Naive thymus-derived CD4-positive, alpha-beta T cell (primary cell): ENCODE measurements at regions not wholly inside any gene's neighbourhood (a gene's known extent, or its start where the extent isn't known, plus 50 kb on each side); places are given as distances from the start of the nearest gene placed in this dataset.

Source experiments
- ATAC-seq: fragments of 150-1000 bp; cut with Tn5 transposase; 2 replicates; pipeline ENCODE4 v1.10.0; 2021; ENCODE audit warnings: mild to moderate bottlenecking, moderate library complexity
- CTCF ChIA-PET: fragments of 350-600 bp; sonication (Branson Sonifier 250); formaldehyde crosslinking; loops from one replicate; lab custom pipeline; 2021; ENCODE audit warnings: antibody characterized with exemption; lab: Charles Lee
- POLR2A ChIA-PET: fragments of 350-600 bp; sonication (Branson Sonifier 250); formaldehyde crosslinking; loops from one replicate; lab custom pipeline; 2021; ENCODE audit warnings: antibody characterized with exemption, inconsistent platforms; lab: Charles Lee
- DNase-seq, 9 donors: peaks; one replicate each; pipeline versions ENCODE4 v3.0.0 to v3.0.0-alpha.2; 2020 to 2022; ENCODE audit warnings: mixed read lengths in 1 of 9
- H3K27ac ChIP-seq: one replicate; pipeline ENCODE4 v1.7.0; 2013; ENCODE audit warnings: mild to moderate bottlenecking, low read depth, low read length, moderate library complexity
- H3K27me3 ChIP-seq, 2 donors: one replicate each; pipeline ENCODE4 v1.7.0; 2013; ENCODE audit warnings: low read length in 2 of 2, mild to moderate bottlenecking in 2 of 2, moderate library complexity in 2 of 2; ENCODE audit not compliant: control insufficient read depth in 2 of 2, insufficient read depth in 2 of 2
- H3K36me3 ChIP-seq, 3 experiments: 1 replicate in 2 of 3; 2 replicates in 1 of 3; pipeline ENCODE4 v1.7.0; 2013; ENCODE audit warnings: low read length in 3 of 3, mild to moderate bottlenecking in 3 of 3, moderate library complexity in 1 of 3; ENCODE audit not compliant: insufficient read depth in 3 of 3, control insufficient read depth in 2 of 3
- H3K4me1 ChIP-seq, 2 donors: one replicate each; pipeline ENCODE4 v1.7.0; 2013; ENCODE audit warnings: low read length in 2 of 2, mild to moderate bottlenecking in 2 of 2, moderate library complexity in 1 of 2; ENCODE audit not compliant: control insufficient read depth in 2 of 2, insufficient read depth in 2 of 2
- H3K4me3 ChIP-seq: 2 replicates; pipeline ENCODE4 v1.7.0; 2013; ENCODE audit warnings: mild to moderate bottlenecking, low read length
- H3K9me3 ChIP-seq, 3 experiments: 1 replicate in 2 of 3; 2 replicates in 1 of 3; pipeline ENCODE4 v1.7.0; 2013; ENCODE audit warnings: low read length in 3 of 3; ENCODE audit not compliant: control insufficient read depth in 2 of 3
- H3K27ac Mint-ChIP-seq, 9 donors: one replicate each; pipeline ENCODE4 v1.8.0; 2020 to 2022; ENCODE audit warnings: mixed read lengths in 9 of 9, mild to moderate bottlenecking in 8 of 9, moderate library complexity in 5 of 9, inconsistent platforms in 2 of 9
- H3K27me3 Mint-ChIP-seq, 5 donors: one replicate each; pipeline ENCODE4 v1.8.0; 2021 to 2022; ENCODE audit warnings: mixed read lengths in 5 of 5, mild to moderate bottlenecking in 1 of 5
- H3K36me3 Mint-ChIP-seq, 5 donors: one replicate each; pipeline ENCODE4 v1.8.0; 2020 to 2022; ENCODE audit warnings: mixed read lengths in 5 of 5, mild to moderate bottlenecking in 3 of 5, inconsistent platforms in 1 of 5
- H3K4me1 Mint-ChIP-seq, 7 donors: one replicate each; pipeline ENCODE4 v1.8.0; 2020 to 2022; ENCODE audit warnings: mixed read lengths in 7 of 7, mild to moderate bottlenecking in 3 of 7, inconsistent platforms in 1 of 7
- H3K4me3 Mint-ChIP-seq, 10 donors: one replicate each; pipeline ENCODE4 v1.8.0; 2020 to 2022; ENCODE audit warnings: mild to moderate bottlenecking in 10 of 10, mixed read lengths in 10 of 10, moderate library complexity in 6 of 10, inconsistent platforms in 2 of 10
- H3K9me3 Mint-ChIP-seq, 11 donors: one replicate each; pipeline ENCODE4 v1.8.0; 2020 to 2022; ENCODE audit warnings: mixed read lengths in 11 of 11, mild to moderate bottlenecking in 4 of 11, inconsistent platforms in 1 of 11, moderate library complexity in 1 of 11
- intact Hi-C, 2 donors: fragments of 100-400 bp; cut with micrococcal nuclease; formaldehyde crosslinking; loops; one replicate each; pipeline ENCODE4 v1.15.1; 2023

DNA sequence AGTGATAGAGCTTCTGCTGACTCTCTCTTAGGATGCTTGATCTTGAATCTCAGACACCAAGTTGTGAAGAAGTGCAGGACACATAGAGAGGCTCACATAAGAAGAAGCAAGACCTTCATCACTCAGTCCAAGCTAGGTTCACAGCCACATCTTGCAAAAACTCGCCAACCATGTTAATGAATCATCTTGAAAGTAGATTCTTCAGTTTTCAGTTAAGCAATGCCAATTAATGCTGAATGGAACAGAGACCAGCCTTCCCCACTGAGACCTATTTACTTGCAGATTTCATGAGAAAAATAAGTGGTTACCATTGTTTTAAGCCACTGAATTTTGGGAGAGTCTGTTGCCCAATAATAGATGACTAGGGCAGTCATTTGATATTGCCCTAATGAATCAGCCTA lies 217.7 kb upstream of the EDIL3 start:
- Histone ChIP-seq H3K4me1 (no peaks in the 10 kb centered on the region), H3K36me3 (no peaks in the 10 kb centered on the region), H3K9me3 (no peaks in the 10 kb centered on the region), H3K4me3 (no peak overlapping the region), H3K27ac (no peak overlapping the region), H3K27me3 (no peaks in the 10 kb centered on the region)
- H3K27me3 Mint-ChIP-seq: no peaks in the 10 kb centered on the region
- peaks cover 0 to 14% (median 0%) of the 10 kb centered on the region in 11 donors for H3K9me3 Mint-ChIP-seq
- POLR2A ChIA-PET: interaction anchor here (0.6 kb wide), 1 partner anchor 12 kb away, joined by 3 read pairs; no protein-coding TSS in a partner anchor
- no peaks in the 10 kb centered on the region for H3K4me1 Mint-ChIP-seq
- no peak overlapping the region for H3K27ac Mint-ChIP-seq
- CTCF ChIA-PET: no interaction called here
- H3K36me3 Mint-ChIP-seq: no peaks in the 10 kb centered on the region
- no peak overlapping the region for H3K4me3 Mint-ChIP-seq
- ATAC-seq: no peak
- intact Hi-C loops: no loop called here
- DNase-seq: no peak

DNA sequence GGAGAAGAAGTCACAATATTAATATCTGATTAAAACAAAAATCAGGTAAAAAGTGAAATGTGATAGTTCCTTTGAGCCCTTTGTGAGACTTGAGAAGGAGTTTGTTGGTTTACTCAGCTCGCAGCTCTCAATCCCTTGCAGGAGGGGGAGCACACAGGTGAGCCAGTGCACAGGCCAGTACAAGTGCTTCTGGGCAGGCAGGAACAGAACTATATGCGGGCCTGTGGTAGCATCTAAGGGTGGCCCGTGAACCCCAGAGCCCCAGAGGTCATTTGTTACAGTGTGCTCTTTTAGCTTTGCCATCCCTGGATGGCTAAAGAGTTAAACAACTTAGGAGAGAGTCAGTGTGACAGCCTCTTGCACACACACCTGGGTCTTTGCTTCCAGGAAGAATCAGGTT lies 215.3 kb upstream of the EDIL3 start:
- H3K27ac ChIP-seq: no peak overlapping the region
- no peaks in the 10 kb centered on the region for H3K4me1 ChIP-seq
- H3K36me3 ChIP-seq: no peaks in the 10 kb centered on the region
- DNase-seq: no peak
- no peak for ATAC-seq
- Mint-ChIP-seq H3K4me1 (no peaks in the 10 kb centered on the region), H3K36me3 (no peaks in the 10 kb centered on the region), H3K27ac (no peak overlapping the region), H3K4me3 (no peak overlapping the region), H3K9me3 (peaks cover 0 to 14% (median 0%) of the 10 kb centered on the region in 11 donors), H3K27me3 (no peaks in the 10 kb centered on the region)
- ChIA-PET POLR2A (no interaction called here), CTCF (no interaction called here)
- no peaks in the 10 kb centered on the region for H3K27me3 ChIP-seq
- intact Hi-C loops: no loop called here
- H3K4me3 ChIP-seq: no peak overlapping the region
- no peaks in the 10 kb centered on the region for H3K9me3 ChIP-seq

DNA sequence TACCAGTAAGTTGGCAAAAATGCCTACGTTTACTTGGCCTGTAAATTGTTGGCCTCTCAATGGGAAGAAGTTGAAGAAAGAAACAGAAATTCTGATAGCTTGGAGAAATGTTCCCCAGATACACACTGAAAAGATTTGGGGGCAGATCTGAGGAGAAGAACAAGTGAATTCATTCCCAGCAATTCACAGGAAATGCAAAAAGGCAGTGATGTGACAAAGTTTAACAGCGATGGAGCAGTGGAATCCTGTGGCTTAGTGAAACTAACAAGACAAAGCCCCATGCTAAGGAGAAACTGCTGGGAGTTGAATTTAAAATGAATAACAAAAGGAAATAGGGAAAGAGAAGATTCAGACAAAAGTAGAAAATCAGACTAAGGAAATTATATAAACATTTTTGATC lies 213.2 kb upstream of the EDIL3 start:
- no peaks in the 10 kb centered on the region for H3K9me3 ChIP-seq
- no peaks in the 10 kb centered on the region for H3K36me3 ChIP-seq
- Mint-ChIP-seq H3K27ac (no peak overlapping the region), H3K27me3 (no peaks in the 10 kb centered on the region), H3K4me3 (no peak overlapping the region), H3K4me1 (no peaks in the 10 kb centered on the region), H3K9me3 (peaks cover 0 to 9% (median 0%) of the 10 kb centered on the region in 11 donors), H3K36me3 (no peaks in the 10 kb centered on the region)
- H3K27ac ChIP-seq: no peak overlapping the region
- intact Hi-C loops: no loop called here
- no peaks in the 10 kb centered on the region for H3K27me3 ChIP-seq
- DNase-seq (no peak), ATAC-seq (no peak)
- CTCF ChIA-PET: no interaction called here
- no peaks in the 10 kb centered on the region for H3K4me1 ChIP-seq
- no peak overlapping the region for H3K4me3 ChIP-seq
- POLR2A ChIA-PET: no interaction called here

DNA sequence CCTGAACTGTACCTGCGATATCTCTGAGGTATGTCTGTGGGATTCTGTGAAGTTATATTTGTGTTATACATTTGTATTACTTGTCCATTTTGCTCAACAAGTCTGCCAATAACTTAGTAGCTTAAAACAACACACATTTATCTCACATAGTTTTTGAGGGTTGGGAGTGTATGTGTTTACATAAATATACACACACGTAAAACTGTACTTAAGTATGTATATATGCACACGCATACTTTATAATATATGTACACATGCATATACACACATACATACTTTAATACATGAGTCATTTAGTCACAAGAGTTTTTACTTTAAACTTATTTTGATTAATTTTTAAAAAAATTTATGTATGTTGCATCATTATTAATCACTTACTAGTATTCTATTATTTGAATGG lies 205.9 kb upstream of the EDIL3 start:
- Mint-ChIP-seq H3K27ac (no peak overlapping the region), H3K27me3 (no peaks in the 10 kb centered on the region), H3K4me1 (no peaks in the 10 kb centered on the region), H3K36me3 (no peaks in the 10 kb centered on the region), H3K9me3 (peaks cover 0 to 3% (median 0%) of the 10 kb centered on the region in 11 donors), H3K4me3 (no peak overlapping the region)
- DNase-seq: no peak
- Histone ChIP-seq H3K9me3 (no peaks in the 10 kb centered on the region), H3K4me3 (no peak overlapping the region), H3K27me3 (no peaks in the 10 kb centered on the region), H3K4me1 (no peaks in the 10 kb centered on the region), H3K27ac (no peak overlapping the region), H3K36me3 (no peaks in the 10 kb centered on the region)
- ChIA-PET CTCF (no interaction called here), POLR2A (no interaction called here)
- no peak for ATAC-seq
- intact Hi-C loops: no loop called here

DNA sequence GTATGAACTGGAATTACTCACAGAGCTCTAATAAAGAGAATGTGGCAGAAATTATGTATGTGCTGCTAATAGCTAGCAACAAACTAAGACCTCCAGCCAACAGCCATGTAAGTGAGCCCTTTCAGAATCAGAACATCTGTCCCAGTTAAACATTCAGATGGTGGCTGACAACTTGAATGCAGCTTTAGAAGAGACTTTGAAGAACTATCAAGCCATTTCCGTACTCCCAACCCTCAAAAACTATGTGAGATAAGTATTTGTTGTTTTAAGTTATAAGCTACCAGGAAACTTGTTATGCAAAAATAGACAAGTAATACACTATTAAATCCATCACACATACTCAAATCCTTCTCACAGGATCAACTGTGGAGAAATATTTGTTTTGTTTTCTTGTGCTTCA lies 205.2 kb upstream of the EDIL3 start:
- POLR2A ChIA-PET: no interaction called here
- no peaks in the 10 kb centered on the region for H3K9me3 ChIP-seq
- no peak overlapping the region for H3K4me3 ChIP-seq
- ATAC-seq: no peak
- no peaks in the 10 kb centered on the region for H3K27me3 ChIP-seq
- H3K4me1 ChIP-seq: no peaks in the 10 kb centered on the region
- Mint-ChIP-seq H3K9me3 (peaks cover 0 to 3% (median 0%) of the 10 kb centered on the region in 11 donors), H3K27ac (no peak overlapping the region), H3K36me3 (no peaks in the 10 kb centered on the region), H3K4me1 (no peaks in the 10 kb centered on the region), H3K4me3 (no peak overlapping the region), H3K27me3 (no peaks in the 10 kb centered on the region)
- H3K36me3 ChIP-seq: no peaks in the 10 kb centered on the region
- intact Hi-C loops: no loop called here
- CTCF ChIA-PET: no interaction called here
- no peak for DNase-seq
- no peak overlapping the region for H3K27ac ChIP-seq

DNA sequence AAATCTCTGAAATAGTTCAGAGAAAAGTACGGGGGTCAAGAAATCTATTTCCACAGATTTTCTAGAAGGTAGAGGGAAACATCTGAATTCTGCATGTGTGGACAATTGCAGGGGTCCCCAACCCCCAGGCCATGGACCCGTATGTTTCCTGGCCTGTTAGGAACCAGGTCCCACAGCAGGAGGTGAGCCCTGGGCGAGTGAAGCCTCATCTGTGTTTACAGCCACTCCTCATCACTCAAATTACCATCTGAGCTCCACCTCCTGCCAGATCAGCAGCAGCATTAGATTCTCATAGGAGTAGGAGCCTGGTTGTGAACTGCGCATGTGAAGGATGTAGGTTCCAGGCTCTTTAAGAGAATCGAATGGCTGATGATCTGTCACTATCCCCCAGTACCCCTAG lies 200.5 kb upstream of the EDIL3 start:
- Mint-ChIP-seq H3K4me1 (no peaks in the 10 kb centered on the region), H3K36me3 (no peaks in the 10 kb centered on the region), H3K27me3 (no peaks in the 10 kb centered on the region), H3K27ac (no peak overlapping the region), H3K9me3 (peaks cover 0 to 3% (median 0%) of the 10 kb centered on the region in 11 donors), H3K4me3 (no peak overlapping the region)
- Histone ChIP-seq H3K4me1 (no peaks in the 10 kb centered on the region), H3K36me3 (no peaks in the 10 kb centered on the region), H3K27me3 (no peaks in the 10 kb centered on the region), H3K27ac (no peak overlapping the region), H3K9me3 (no peaks in the 10 kb centered on the region), H3K4me3 (no peak overlapping the region)
- POLR2A ChIA-PET: no interaction called here
- no peak for DNase-seq
- CTCF ChIA-PET: no interaction called here
- no peak for ATAC-seq
- intact Hi-C loops: no loop called here

DNA sequence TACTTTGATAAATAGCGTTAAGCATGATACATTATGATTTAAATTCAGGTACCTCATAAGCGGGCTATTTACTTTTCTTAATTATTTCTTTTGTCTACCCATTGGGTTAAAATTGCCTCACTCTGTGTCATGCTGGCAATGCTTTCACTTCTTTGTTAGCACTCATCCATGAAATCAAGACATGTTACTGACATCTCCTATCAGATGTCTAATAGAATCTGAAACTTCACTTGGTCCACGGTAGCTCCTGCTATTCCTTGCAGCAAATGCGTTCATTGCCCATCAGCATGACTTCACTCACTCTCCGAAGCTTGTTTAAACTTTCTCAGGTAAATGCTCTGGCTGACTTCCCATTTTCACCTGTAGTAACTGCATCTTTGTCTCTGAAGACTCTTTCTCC lies 193.5 kb upstream of the EDIL3 start:
- ATAC-seq: no peak
- POLR2A ChIA-PET: no interaction called here

More for the DNA sequence above, 193.5 kb upstream of the EDIL3 start:
- intact Hi-C loops: no loop called here
- Histone ChIP-seq H3K4me3 (no peak overlapping the region), H3K9me3 (no peaks in the 10 kb centered on the region), H3K27me3 (no peaks in the 10 kb centered on the region), H3K27ac (no peak overlapping the region), H3K4me1 (no peaks in the 10 kb centered on the region), H3K36me3 (no peaks in the 10 kb centered on the region)
- CTCF ChIA-PET: no interaction called here
- no peaks in the 10 kb centered on the region for H3K4me1 Mint-ChIP-seq
- H3K9me3 Mint-ChIP-seq: peaks cover 0 to 2% (median 0%) of the 10 kb centered on the region in 11 donors
- H3K36me3 Mint-ChIP-seq: no peaks in the 10 kb centered on the region
- H3K27ac Mint-ChIP-seq: no peak overlapping the region
- no peaks in the 10 kb centered on the region for H3K27me3 Mint-ChIP-seq
- no peak for DNase-seq
- no peak overlapping the region for H3K4me3 Mint-ChIP-seq
